ENCODE measurements at regions not wholly inside any gene's neighbourhood (a gene's known extent, or its start where the extent isn't known, plus 50 kb on each side); places are given as distances from the start of the nearest gene placed in this dataset.

- no peak for DNase-seq
Observed at GRCh38 chr7:41275255-41275654, 427.6 kb downstream of the INHBA start.

GRCh38 chr7:41274179-41274578 lies 428.7 kb downstream of the INHBA start:
- DNase-seq = no peak

GRCh38 chr7:41272664-41273063 lies 430.2 kb downstream of the INHBA start:
- no peak for DNase-seq

DNA sequence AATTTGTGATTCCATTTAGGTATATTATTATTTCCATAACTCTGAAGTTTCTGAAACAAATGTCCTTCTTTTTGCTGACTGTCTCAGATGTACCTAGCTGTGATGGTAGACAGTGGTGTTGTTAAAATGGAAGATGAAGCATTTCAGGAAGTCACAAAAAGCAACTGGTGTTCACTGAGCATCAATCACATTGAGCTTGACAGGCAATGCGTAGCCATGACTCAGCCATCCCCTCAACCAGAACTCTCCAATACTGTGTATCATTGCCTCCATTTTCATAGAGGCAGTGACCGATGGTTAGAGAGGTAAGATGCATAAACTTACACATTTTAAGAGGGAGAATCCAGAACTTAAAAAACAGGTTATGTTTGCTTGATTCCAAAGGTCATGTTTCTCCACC lies 434.0 kb downstream of the INHBA start:
- DNase-seq = no peak

DNA sequence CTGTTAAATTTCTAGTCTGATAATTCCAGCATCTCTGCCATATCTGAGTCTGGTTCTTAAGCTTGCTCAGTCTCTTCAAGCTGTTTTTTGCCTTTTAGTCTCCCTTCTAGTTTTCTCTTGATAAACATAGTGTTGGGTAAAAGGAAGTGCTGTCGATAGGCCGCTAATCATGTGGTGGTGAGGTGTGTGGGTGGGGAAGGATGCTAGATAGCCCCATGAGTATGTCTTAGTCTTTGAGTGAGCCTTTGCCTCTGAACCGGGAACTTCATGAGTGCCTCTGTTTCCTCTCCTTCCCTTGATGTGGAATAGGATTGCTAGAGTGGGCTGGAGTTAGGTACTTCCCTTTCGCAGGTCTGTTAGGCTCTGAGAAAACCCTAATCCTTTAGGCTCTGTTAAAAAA lies 441.8 kb downstream of the INHBA start:
- no peak for DNase-seq

DNA sequence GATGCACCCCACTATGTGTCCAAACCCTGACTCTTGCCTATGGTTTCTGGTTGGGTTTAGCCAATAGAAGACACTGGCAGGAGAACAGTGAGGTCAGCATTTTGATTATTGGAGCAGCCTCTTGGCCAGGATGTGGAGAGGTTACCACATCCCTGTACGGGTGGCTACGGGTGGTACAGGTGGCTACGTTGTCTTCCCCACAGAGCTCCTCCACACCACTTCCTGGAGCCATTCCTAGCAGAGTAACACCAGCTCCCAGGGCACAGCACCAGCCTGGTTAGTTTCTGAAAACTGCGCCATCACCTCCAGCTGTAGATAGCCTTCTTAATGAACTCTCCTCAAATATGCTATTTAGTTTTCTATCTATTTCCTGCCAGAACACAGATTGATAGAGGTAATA lies 445.2 kb downstream of the INHBA start:
- DNase-seq = no peak

- DNase-seq = no peak
Observed at GRCh38 chr7:41256186-41256945, 446.5 kb downstream of the INHBA start.

- DNase-seq = no peak
Observed at GRCh38 chr7:41255716-41256115, 447.2 kb downstream of the INHBA start.

DNA sequence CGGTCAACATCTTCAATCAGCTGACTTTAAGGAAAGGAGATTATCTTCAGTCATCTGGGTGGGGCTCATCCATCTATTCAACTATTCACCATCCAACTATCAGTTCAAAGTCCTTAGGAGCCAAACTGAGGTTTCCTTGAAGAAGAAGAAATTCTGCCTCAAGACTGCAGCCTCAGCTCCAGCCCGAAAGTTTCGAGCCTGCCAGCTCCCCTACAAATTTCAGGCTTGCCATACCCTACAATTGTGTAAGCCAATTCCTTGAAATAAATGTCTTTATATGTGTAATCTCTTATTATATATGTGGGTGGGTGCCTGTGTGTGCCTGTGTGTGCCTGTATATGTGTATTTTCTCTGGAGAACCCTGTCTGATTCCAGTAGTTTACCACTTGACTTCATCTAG lies 447.8 kb downstream of the INHBA start:
- no peak for DNase-seq

DNA sequence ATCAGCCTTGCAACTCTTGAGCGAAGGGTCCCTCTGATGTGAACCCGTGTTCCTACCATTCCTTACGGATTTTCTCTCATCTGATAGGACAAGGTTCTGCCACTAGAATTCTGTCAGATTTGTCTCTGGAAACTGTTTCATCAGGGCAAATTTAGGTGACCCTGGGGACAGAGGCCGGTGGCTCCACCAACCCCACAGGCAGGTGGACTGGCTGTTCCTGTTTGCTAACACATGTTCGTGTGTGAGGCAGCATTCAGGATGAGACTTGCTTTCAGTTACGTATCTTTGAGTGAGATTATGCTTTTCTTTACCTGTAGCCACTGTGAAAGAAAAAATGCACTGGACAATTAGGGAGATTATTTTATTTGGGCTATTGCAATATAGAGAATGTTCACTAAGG lies 449.9 kb downstream of the INHBA start:
- DNase-seq = no peak

DNA sequence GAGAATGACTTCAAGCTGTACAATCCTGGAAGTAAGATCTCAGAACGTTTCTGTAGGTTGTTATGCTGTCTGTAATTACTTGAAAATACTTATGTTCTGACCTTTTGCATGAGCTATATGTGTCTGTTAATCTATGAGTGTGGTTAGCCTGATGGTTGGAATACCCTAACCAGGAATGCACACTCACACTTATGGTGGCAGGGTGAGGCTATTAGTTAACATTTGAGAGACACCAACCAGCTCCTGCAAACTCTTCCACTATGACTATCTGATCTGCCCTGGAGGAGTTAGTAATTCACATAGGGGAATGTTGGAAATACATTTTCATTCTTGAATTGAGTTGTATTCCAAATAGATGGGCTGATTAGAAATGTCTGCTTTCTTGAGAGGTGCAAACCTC lies 450.3 kb downstream of the INHBA start:
- DNase-seq = no peak

- peak; percentile 64 for DNase-seq
Observed at GRCh38 chr7:41247143-41247865, 455.6 kb downstream of the INHBA start.

GRCh38 chr7:41245916-41246315 lies 457.0 kb downstream of the INHBA start:
- DNase-seq = no peak

DNA sequence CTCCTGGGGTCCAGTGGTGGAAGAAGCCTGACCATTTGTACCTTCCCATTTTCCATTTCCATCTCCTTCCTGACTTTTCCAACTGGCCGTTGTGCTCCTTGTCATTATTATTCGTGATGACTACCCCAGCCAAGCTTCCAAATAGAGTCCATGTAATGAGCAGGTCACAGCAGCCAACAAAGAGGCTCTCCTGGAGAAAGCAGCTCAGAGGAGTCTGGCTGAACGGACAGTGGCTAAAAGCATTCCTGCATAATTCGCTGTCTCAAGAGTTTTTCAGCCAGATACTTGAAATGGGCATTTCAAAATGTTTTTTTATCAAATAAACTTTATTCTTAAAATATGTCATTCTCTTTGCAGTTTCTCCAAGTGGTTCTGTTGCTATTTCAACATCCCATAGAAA lies 458.6 kb downstream of the INHBA start:
- DNase-seq = no peak

DNA sequence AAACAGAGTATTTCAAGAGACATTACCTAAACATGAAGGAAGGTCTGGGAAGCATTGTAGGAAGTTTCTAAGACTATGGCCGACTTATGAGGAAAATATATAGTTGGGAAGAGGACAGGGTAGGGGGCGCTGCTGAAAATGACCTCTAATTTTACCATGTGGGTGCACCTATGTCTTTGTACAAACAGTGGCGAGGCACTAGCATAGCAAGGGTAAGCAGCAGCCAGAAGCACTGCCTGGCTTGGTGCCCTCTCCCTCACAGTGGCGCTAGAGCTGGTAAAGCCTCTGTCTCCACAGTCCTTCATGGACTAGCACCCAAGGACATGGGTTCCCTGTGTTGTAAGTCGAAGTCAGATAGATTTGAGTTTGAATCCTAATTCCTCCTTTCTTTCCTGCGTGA lies 461.2 kb downstream of the INHBA start:
- no peak for DNase-seq

- DNase-seq = no peak
Observed at GRCh38 chr7:41239596-41239995, 463.3 kb downstream of the INHBA start.

DNA sequence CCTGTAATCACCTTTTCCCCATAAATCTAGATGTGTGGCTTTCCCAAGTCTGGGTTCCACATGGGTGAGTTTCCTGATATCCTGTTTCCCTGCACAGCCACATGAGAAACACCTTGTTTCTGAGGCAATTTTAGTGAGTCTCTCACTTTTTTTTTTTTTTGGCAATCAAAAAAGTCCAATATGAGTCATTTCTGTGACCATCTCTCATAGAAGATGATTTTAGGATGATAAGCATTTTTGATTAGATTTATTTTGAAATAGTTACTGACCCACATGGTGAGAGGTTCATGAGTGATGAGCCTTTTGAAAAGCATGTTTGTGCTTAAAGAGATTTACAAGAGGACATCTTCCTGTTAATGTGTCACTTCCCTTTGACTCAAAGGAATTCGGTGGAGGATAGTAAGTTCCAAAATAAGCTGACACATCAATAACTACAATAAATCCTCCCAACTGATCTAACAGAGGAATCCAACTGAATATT lies 464.0 kb downstream of the INHBA start:
- peak; percentile 81 for DNase-seq

- DNase-seq = no peak
Observed at GRCh38 chr7:41237956-41238355, 464.9 kb downstream of the INHBA start.

GRCh38 chr7:41232086-41232485 lies 470.8 kb downstream of the INHBA start:
- no peak for DNase-seq

GRCh38 chr7:41224063-41224763 lies 478.7 kb downstream of the INHBA start:
- no peak for DNase-seq

DNA sequence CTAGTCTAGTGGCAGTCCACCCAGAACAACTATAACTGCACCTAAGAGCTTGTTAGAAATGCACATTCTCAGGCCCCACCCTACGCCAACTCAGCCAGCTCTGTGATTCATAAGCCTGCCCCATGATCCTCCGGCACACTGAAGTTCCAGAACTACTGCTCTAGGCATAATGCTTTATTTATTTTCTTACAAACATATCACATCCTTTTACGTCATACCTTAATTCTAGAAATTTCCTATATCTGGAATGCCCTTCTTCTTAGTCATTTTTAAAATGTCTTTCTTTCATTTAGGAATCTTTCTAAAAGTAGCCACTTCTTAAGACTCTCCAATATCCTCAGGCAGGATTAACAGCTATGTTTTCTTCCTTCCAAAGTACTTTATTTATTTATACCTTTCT lies 480.1 kb downstream of the INHBA start:
- no peak for DNase-seq

DNA sequence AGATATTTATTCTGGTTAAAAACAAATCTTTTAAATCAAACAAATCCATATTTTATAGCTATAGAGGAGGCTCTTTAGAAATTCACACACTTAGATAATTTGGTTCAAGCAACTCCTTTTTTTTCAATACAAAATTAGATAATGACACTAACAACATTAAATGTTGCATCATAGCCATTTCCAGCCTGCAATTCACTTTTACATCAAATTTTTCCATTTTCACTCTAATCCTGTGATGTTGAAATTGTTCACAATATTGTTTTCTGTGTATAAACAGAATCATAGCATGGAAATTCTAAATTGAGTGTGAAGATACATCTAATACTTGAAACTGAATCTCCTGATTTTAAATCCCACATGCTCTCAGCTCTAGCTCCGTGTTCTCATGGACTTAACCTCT lies 482.6 kb downstream of the INHBA start:
- DNase-seq = no peak

GRCh38 chr7:41219276-41219675 lies 483.6 kb downstream of the INHBA start:
- peak; percentile 13 for DNase-seq

GRCh38 chr7:41217306-41217705 lies 485.6 kb downstream of the INHBA start:
- DNase-seq = no peak

All from kidney glomerular epithelial cell (primary cell).